GM04504 (cell line): ENCODE measurements at regions not wholly inside any gene's neighbourhood (a gene's known extent, or its start where the extent isn't known, plus 50 kb on each side); places are given as distances from the start of the nearest gene placed in this dataset.

Source experiments
- DNase-seq: peaks from one replicate; pipeline ENCODE4 v3.0.0-alpha.2; 2012; ENCODE audit warnings: low read depth

DNA sequence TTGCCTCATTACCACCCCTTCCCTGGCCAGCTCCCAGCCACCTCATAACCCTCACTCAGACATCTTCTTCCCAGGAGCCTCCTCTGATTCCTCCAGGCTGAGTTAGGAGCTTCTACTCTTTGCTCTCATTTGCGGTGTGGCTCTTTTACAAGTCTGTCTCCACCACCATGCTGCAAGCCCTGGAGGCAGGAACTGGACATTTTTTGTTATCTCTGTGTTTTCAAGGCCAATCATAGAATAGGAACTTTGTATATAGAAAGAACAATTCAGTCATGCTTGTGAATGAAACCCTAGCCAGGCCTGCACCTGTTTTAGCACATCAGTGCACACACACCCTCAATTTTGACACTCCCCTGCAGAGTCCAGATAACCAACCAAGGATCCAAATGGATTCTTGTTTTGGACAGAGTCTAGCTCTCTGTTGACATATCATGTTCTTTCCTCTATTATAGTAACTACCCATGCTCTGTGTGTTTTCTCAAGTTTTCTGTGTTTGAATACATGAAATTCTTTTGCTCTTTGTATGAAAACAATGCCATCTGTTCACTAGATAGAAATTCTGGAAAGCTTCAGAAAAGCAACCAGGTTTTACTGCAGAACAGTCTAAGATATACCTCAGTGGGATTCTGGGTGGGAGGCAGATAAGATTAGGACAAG lies 60.9 kb upstream of the ZNF648 start:
- no peak for DNase-seq

DNA sequence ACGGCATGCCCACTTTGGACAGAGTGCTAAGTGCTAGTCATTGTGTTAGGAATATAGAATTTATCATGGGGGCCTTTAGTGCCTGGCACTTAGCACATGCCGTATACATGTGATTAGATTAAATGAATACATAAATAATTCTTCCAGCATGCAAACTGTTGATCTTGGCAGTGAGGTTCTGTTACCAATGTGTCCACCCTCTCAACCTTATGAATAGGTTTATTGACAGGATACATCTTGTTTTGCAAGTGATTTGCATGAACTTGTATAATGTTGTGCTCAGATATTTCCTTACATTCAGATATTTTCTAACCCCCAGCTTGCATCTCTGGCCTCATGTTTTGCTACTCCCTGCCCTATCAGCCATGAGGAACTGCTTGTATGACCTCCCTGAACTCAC lies 60.3 kb upstream of the ZNF648 start:
- no peak for DNase-seq

DNA sequence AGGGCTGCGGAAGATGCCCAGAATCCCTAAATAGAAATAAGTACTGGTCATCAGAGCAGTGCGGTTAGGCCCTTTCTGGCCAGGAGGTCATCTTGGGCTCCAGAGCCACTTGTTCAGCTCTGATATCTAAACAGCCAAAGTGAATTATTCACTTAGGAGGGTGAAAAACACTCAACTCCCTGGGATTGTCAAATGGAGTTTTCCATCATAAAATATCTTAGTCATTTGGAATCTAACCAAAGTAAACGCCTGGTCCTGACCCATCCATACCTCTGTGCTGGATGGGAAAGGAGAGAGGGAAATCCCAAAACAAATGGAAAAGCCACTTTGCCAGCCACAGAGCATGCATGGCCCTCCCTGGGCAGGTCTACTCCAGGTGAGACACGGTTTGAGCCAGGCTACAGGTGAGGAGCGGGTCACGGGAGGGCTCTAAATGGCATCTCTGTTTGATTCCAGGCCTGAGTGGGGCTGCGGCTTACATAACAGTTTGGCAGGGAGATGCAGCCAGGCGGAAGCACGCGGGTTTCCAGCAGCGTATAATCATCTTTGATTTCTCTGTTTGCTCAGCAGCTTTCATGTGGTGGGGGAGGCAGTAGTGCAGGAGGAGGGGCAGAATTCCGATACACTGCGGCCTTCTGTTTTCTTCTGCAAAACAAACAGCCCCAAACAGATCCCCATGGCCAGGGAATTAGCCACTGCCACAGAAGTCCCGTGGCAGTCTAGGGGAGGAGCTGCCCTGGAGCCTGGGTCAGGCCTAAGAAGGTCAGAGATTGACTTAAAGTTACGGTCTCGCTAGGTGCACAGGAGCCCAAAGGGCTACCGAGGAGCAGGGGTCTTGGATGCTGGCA lies 59.1 kb upstream of the ZNF648 start:
- no peak for DNase-seq

DNA sequence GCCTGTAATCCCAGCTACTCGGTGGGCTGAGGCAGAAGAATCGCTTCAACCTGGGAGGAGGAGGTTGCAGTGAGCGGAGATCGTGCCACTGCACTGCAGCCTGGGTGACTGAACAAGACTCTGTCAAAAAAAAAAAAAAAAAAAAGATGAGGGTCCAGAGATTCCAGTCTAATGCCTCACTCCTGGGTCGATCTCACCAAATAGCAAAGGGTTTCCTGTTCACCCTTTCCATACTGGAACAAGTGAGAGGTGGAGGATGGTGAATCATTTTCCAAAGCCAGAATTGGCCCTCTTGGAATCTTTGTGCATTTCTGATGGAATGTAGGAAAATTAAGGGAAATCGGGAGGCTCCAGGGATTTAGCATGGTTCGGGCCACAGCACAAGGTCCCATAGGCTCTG lies 58.1 kb upstream of the ZNF648 start:
- DNase-seq: no peak

DNA sequence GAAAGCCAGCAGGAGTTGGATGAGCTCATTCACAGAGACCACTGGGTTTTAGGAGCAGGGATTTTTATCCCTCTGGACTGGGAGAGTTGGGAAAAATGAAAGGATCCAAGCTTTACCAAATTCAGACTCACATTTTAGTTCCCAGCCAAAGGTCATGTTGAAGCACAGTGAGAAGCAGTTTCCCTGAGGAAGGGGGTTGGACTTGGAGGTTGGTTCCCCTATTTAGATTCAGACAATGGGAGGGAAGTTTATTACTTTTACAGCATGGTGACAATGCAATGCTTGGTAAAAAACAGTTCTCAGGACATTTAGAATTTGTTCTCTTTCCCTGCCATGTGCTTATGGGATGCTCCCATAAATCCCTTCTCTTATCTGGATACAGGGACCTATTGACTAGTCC lies 57.3 kb upstream of the ZNF648 start:
- no peak for DNase-seq

DNA sequence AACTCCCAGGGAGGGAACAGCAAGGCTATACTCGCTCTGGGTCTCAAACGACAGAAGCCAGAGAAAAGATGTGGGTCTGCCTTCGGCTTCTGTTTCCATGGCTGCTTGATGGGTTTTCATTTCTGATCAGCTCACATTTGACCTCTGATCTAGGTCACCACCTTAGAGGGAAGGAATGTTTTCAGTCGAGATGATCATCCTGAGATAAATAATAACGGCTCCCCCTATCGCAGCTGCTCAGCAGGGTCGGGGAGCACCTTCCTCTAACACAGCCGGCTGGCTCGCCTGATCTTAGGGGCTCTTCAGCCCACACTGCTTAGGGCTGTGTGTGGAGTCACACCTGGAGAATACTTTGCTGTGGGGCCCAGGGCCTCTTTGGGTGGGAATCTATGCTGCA lies 53.1 kb upstream of the ZNF648 start:
- no peak for DNase-seq

DNA sequence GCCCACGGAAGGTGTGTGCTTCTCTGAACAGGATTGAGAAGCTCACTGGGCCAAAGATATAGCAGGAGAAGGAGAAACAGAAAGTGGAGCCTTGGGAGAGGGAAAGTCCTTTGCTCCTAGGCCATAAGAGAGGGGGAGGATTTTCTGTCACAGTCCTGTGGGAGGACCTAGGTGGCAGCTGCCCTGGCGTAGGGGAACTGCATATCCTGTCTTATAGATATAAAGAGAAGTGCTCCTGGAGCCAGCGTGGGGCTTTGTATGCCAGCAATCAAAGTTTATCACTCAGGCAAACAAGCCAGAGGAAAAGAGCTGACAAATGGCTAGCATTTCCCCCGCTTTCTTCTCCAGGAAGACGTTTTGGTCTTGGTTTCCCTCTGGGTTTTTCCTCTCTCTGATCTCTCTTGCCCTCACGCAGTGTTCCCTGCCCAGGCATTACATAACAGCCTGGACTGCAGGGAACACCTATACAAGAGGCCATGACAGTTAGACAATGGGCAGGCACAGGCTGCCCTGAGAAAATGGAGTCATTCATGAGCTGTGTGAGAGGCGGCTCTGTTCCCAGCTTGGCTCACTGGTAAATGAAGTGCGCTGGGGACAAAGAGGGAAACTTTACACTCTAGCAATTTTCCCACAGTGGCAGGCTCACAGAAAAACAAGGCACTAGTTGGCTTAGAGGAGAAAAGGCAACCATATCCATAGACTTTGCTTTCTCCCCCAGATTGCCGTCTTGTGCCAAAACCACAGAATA lies 52.5 kb upstream of the ZNF648 start:
- no peak for DNase-seq

DNA sequence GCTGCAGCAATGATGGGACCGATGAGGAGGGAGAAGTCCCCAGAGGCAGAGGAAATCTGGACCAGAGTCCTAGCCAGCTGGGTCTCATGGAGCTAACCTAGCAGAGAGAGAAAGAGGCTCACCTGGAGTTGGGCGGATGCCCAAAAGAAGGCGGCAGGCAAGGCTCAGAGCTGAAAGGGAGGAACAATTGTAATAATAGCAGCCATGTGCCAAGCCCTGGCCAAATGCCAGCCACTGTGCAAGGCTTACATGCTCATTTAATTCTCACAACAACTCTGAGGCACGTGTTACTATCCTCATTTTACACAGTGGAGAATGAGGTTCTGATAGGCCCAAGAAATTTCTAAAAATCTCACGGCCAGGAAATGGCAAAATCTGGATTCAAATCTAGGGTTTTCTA lies 50.0 kb upstream of the ZNF648 start:
- DNase-seq: no peak
